Stimulated activated CD4-positive, alpha-beta T cell treated with anti-CD3 and anti-CD28 coated beads, Interleukin-12 subunit alpha, Interleukin-12 subunit beta, amount 100 ng/mL, for 24 hours (primary cell): ENCODE measurements at regions not wholly inside any gene's neighbourhood (a gene's known extent, or its start where the extent isn't known, plus 50 kb on each side); places are given as distances from the start of the nearest gene placed in this dataset.

Source experiments
- DNase-seq, 2 experiments: peaks; one replicate each; pipeline ENCODE4 v3.0.0-alpha.2; 2020; ENCODE audit warnings: low read depth in 2 of 2

GRCh38 chr2:230642966-230643365 lies 69.7 kb upstream of the CAB39 start:
- DNase-seq = no peak

GRCh38 chr2:230643576-230644291 lies 68.9 kb upstream of the CAB39 start:
- peak in 1 of 2 experiments; percentile 62 for DNase-seq

GRCh38 chr2:230644356-230644935 lies 68.2 kb upstream of the CAB39 start:
- no peak for DNase-seq

- DNase-seq = no peak
These were observed 64.3 kb upstream of the CAB39 start for GRCh38 chr2:230648356-230648755.

- no peak for DNase-seq
These were observed 62.0 kb upstream of the CAB39 start for GRCh38 chr2:230650585-230651137.

GRCh38 chr2:230654057-230654456 lies 58.6 kb upstream of the CAB39 start:
- no peak for DNase-seq

GRCh38 chr2:230657462-230657861 lies 55.2 kb upstream of the CAB39 start:
- DNase-seq = no peak

- no peak for DNase-seq
These were observed 54.7 kb upstream of the CAB39 start for GRCh38 chr2:230657906-230658305.

- no peak for DNase-seq
These were observed 54.1 kb upstream of the CAB39 start for GRCh38 chr2:230658577-230658876.

- peak; percentile 67 to 75 for DNase-seq
These were observed 53.6 kb upstream of the CAB39 start for GRCh38 chr2:230658877-230659652.

- DNase-seq = peak in 1 of 2 experiments; percentile 60
These were observed 52.2 kb upstream of the CAB39 start for GRCh38 chr2:230660294-230661060.

- no peak for DNase-seq
These were observed 51.3 kb upstream of the CAB39 start for GRCh38 chr2:230661072-230661957.
